Cardiac septum (tissue), 1 donor: ENCODE measurements at regions not wholly inside any gene's neighbourhood (a gene's known extent, or its start where the extent isn't known, plus 50 kb on each side); places are given as distances from the start of the nearest gene placed in this dataset.
"Not testable (repeated sequence)": the region's sequence is repeated elsewhere in the genome, so short reads cannot be mapped to it uniquely, and the experiment has no call there.

ENCODE experiments used
- DNase-seq: peaks from one replicate; pipeline ENCODE4 v3.0.0-alpha.2; 2020; ENCODE audit warnings: low spot score
- intact Hi-C: fragments of 100-400 bp; cut with DNase I; formaldehyde crosslinking; loops from one replicate; pipeline ENCODE4 v1.14.0; 2022
- donor health status: DM: no; HTN: no; CAD: no.

DNA sequence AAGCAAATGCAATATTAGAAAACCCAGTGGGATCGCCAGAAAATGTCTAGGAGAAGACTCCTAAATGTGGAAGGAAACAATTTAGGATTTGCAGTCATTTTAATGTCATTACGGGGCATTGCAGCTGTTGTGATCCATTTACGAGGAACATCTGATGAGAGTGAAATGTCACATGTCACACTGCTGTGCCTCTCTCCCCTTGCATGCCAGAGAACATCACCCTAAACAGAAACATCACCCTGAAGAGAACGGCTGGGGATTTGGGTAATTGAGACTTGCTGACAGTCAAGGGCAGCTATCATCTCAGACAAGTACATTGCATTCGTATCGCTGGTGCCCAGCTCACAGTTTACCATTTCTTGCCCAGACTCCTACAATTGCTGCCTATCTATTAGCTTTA lies 785.7 kb upstream of the POM121L12 start:
- DNase-seq, result no peak
- intact Hi-C loops, result no loop called here

DNA sequence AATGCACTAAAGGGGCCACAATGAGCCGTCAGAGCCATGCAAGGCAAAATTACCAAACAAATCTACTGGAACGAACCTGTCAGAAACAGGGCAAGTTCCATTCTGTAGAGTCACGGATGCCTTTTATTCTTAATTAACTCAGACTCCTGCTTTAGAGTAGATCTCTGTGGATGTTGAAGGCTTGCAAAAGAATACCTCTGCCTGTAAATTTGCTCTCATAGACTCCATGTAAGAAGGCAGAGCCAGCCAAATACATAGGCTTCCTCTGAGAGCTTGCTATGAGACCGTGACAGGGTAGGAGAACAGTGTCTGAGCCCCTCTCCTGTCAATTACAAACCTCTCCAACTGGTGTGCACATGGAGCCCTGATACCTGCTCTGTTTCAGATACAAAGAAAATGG lies 787.9 kb upstream of the POM121L12 start:
- intact Hi-C loops, result no loop called here
- no peak for DNase-seq

DNA sequence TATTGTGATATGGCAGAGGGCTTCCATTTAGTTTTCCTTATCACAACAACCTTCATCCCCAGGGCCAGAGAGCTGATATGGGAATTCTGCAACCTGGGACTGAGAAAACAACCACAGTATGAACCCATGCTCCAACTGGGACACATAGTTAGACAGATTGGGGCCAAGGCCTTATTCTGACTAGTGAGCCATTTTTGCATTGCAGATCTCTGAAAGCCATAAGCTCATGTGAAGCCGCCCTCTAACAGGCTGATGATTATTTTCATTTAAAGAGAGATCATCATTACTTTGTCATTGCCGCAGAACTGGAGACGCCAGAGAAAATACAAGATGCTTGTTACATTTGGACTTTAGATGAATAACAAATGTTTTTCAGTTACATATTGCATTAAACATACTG lies 791.7 kb upstream of the POM121L12 start:
- no peak for DNase-seq
- intact Hi-C loops, result no loop called here

GRCh38 chr7:52233248-52233647 lies 802.2 kb upstream of the POM121L12 start:
- intact Hi-C loops, result no loop called here
- no peak for DNase-seq

DNA sequence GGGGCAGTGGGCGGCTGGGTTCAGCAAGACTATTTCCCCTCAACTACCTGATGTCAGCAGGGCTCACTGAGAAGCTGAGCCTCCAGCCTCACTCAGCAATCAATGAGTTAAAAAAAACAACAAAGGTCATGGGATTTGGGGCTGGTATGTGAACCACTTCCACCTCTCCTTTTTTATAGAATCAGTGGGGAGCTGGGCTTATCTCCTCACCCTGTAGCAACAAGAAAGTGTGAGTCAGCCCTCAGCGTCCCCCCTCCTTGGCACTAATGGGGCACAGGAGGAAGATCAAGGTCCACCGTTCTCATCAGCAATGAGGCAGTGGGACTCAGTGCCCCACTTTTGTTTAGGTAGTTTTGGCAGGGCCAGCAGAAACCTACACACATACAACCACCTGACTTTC lies 823.5 kb upstream of the POM121L12 start:
- no peak for DNase-seq
- intact Hi-C loops, result no loop called here

DNA sequence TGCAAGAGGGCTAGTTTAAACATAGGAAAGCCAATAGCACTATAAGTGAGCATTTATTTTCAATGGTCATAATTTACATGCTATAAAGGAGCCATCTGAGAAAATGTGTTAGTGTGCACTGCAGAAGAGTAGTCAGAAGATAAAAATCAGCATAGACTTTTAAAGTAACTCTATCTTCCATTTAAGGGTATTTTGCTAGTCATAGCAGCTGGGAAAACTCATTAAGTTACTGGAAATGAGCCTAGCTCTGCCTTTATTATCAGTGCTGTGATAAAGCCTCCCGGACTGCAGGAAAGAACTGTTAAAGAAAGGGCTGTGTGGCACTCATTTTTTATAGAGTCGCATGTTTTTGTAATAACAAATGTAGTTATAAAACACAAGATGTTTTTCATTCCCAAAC lies 825.8 kb upstream of the POM121L12 start:
- intact Hi-C loops, result no loop called here
- DNase-seq, result no peak

- DNase-seq, result no peak
- intact Hi-C loops, result no loop called here
These were observed 838.2 kb upstream of the POM121L12 start for GRCh38 chr7:52197221-52197620.

DNA sequence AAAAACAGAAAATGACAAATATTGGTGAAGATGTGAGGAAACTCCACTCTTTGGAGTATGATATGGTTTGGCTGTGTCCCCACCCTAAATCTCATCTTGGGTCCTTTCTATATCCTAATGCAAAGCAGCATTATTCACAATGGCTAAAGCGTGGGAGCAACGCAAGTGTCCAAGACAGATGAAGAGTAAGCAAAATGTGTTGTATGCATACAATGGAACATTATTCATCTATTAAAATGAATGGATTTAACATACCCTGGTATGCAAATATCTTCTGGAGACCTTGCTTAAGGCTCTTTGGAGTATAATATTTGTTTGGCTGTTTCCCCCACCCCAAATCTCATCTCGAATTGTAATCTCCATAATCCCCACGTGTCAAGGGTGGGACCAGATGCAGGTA lies 839.8 kb upstream of the POM121L12 start:
- intact Hi-C loops, result no loop called here
- no peak for DNase-seq

- no peak for DNase-seq
- intact Hi-C loops, result no loop called here
These were observed 846.2 kb upstream of the POM121L12 start for GRCh38 chr7:52189153-52189778.

GRCh38 chr7:52184006-52184703 lies 851.3 kb upstream of the POM121L12 start:
- intact Hi-C loops, result no loop called here
- DNase-seq, result no peak

GRCh38 chr7:52179934-52180333 lies 855.5 kb upstream of the POM121L12 start:
- intact Hi-C loops, result loop anchor here (10.0 kb wide), 1 partner anchor 65 kb away; no protein-coding TSS in a partner anchor
- DNase-seq, result no peak

DNA sequence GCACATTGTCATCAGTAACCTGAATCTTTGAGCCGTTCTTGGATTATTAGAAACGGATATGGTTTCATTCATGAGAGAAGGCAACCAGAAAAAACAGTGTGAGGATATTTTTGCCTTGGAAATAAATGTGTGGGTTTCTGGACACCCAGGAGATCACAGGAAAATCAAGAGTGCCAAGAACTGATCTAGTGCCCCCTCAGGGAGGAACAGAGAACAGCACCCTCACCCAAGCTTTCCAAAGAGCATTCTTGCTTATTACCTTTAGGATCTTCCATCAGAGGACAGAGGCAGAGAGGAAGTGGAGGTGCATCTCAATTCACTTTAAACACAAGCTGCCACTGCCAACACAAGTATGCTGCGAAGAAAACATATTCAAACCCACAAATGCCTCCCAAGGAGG lies 851.5 kb upstream of the COBL start:
- no peak for DNase-seq
- intact Hi-C loops, result no loop called here

DNA sequence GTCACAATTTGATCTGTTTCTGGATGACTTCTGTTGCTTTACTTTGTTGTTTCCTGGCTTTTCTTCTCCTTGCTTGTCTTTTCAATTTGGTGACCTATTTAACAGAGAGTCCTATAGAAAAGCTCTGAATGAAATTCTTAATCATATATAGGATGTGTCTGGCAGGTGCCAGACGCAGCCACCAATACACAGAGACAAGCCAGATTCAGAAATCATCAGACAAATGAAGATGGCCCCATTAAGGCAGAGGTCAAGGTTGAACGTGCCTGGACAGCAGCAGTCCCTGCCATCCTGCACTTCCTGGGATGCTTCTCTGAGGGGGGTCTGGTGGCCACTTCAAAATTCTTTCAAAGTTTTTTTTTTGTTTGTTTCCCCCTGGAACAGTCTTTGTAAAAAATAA lies 846.7 kb upstream of the COBL start:
- intact Hi-C loops, result no loop called here
- DNase-seq, result no peak

DNA sequence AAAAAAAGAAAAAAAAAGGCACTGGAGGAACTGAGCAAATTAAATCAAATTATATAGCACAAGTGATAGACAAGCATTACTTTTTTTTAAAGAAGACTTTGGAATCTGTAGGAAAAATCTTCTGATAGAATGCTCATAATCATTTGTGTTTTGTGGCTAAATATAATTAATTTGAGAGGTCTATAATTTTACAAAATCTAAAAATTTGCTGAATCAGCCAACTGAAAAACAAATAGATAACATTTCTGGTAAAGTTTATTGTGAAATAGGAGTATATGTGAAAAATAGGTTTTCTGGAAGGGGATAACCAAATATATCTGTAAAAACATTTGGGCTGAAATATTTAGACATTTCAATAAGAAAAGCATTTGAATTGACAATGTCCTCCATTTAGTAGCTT lies 844.9 kb upstream of the COBL start:
- no peak for DNase-seq
- intact Hi-C loops, result no loop called here

DNA sequence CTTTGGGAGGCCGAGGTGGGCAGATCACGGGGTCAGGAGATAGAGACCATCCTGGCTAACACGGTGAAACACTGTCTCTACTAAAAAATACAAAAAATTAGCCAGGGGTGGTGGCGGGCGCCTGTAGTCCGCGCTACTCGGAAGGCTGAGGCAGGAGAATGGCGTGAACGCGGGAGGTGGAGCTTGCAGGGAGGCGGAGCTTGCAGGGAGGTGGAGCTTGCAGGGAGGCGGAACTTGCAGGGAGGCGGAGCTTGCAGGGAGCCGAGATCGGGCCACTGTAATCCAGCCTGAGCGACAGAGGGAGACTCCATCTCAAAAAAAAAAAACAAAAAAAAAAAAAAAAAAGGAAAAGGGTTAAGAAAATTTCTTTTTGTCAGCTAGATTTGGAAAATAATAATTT lies 842.8 kb upstream of the COBL start:
- intact Hi-C loops, DNase-seq: not testable (repeated sequence)

GRCh38 chr7:52154382-52154781 lies 837.8 kb upstream of the COBL start:
- no peak for DNase-seq
- intact Hi-C loops, result no loop called here

DNA sequence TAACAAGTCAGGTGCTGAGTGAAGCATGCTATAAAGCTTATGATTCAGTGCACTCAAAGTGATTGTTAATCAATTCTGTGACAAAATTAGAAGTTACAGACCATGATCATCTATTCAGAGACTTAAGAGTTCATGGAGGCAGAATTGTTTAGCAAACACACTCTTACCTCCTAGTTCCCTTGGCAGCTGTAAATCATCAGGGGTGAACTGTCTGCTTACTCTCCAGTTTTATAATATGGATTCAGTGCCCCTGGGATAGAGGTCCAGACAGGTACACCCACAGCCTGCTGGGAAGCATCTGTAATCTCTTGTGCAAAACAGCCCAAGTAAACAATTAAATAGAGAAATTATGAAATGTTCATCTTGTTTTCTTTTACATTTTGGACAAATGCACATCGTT lies 835.0 kb upstream of the COBL start:
- intact Hi-C loops, result no loop called here
- DNase-seq, result no peak

- intact Hi-C loops, result no loop called here
These were observed 834.3 kb upstream of the COBL start for GRCh38 chr7:52150952-52151351.

GRCh38 chr7:52146871-52147634 lies 830.4 kb upstream of the COBL start:
- no peak for DNase-seq

More at GRCh38 chr7:52150952-52151351, 834.3 kb upstream of the COBL start:
- no peak for DNase-seq

DNA sequence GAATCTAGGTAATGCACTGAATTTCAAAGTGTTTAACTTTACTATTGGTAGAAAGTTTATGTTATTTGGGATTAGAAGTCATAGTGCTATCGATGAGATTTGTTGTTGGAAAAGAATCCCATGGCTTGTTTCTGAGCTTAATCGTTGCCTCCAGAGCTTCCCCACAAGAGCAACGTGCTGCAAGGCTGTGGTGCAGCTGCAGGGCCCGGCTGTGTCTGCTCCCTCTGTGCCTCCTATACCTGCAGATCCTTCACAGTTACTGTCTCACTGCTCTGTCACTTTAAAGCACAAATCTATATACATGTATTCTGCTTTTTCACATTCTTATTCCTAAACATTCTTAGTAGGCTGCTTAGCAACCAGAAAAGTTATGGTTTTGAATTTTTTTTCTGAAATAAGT lies 826.6 kb upstream of the COBL start:
- no peak for DNase-seq
- intact Hi-C loops, result no loop called here

More at GRCh38 chr7:52146871-52147634, 830.4 kb upstream of the COBL start:
- intact Hi-C loops, result no loop called here

DNA sequence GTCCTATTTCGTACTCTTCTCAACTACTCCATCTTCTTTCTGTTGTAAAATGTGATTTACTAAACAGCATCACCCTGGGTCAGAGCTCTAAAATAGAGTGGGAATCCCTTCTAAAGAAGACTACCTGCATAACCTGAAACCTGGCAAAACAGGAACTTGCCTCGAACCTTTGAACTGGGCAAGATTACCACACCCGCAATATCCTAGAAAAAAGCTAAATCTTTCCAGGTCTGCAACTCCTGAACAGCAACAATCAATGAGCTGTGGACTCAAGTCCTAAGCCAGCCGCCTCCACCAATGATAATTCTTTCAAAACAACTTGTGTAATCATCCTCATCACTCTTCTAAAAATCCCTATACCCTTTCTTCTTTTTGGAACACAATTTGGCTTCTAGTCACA lies 824.2 kb upstream of the COBL start:
- intact Hi-C loops, result no loop called here

More for the DNA sequence above, 824.2 kb upstream of the COBL start:
- DNase-seq, result no peak
